Breast epithelium (tissue), 3 donors: ENCODE measurements at regions not wholly inside any gene's neighbourhood (a gene's known extent, or its start where the extent isn't known, plus 50 kb on each side); places are given as distances from the start of the nearest gene placed in this dataset.

ENCODE experiments used
- POLR2A ChIP-seq: fragments of 450-650 bp; IDR thresholded peaks from one replicate; pipeline ENCODE4 v1.6.1; 2016; ENCODE audit warnings: antibody characterized with exemption, mild to moderate bottlenecking, moderate library complexity
- TF ChIP-seq, protein P1 (sequence below), 3 donors: fragments of 450-650 bp; IDR thresholded peaks; one replicate each; pipeline ENCODE4 v1.5.1; 2016 to 2017; ENCODE audit warnings: antibody characterized with exemption in 3 of 3, mild to moderate bottlenecking in 3 of 3, moderate library complexity in 3 of 3

DNA sequence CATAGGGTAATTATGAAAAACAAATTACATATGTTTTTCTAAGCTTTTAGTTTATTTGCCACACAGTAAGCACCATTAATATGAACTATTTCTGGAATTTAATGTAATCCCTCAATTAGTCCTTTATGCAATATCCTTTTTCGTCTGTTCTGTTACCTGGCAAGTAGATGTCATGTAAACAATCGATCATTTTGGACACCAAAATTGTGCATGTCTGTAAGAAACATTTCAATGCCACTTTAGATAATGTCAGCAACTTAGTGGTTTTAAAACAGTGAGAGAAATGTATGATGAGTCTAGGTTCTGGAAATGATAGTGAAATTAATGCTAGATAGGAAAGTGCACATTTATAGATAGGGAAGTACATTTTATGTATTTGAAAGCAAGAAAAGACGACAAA is 986.6 kb downstream of the ZPLD1 start:
- no peak for TF ChIP-seq POLR2A
- TF ChIP-seq, protein P1, sequence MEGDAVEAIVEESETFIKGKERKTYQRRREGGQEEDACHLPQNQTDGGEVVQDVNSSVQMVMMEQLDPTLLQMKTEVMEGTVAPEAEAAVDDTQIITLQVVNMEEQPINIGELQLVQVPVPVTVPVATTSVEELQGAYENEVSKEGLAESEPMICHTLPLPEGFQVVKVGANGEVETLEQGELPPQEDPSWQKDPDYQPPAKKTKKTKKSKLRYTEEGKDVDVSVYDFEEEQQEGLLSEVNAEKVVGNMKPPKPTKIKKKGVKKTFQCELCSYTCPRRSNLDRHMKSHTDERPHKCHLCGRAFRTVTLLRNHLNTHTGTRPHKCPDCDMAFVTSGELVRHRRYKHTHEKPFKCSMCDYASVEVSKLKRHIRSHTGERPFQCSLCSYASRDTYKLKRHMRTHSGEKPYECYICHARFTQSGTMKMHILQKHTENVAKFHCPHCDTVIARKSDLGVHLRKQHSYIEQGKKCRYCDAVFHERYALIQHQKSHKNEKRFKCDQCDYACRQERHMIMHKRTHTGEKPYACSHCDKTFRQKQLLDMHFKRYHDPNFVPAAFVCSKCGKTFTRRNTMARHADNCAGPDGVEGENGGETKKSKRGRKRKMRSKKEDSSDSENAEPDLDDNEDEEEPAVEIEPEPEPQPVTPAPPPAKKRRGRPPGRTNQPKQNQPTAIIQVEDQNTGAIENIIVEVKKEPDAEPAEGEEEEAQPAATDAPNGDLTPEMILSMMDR (IDR thresholded peaks at IDR 0.05) = no peak
